ENCODE measurements at regions not wholly inside any gene's neighbourhood (a gene's known extent, or its start where the extent isn't known, plus 50 kb on each side); places are given as distances from the start of the nearest gene placed in this dataset.

DNA sequence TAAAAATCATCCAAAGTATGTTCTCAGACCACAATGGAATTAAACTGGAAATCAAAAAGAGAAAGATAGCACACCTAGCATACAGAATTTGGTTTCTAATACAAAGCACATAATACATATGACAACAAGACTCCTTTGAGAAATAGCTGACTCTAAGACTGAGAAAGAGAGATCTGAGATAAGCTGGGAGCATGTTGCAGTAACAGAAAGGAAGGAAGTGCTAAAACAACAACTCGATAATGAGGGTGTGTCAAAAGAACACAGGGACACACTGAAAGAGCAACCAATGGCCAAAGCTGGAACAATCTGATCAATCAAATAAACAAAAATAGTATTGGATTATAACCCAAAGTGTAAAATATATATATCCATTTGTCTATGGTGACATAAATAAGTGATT, 586.6 kb downstream of the C4orf33 start:
- TF ChIP-seq POLR2AphosphoS5 (IDR thresholded peaks at IDR 0.05; ENCODE audit: borderline replicate concordance, low read depth, low read length) (no peak), EZH2 (IDR thresholded peaks at IDR 0.05) (no peak), FOXP2 (optimal IDR thresholded peaks at IDR 0.05; ENCODE audit: control extremely low read depth, extremely low read length, insufficient read depth) (no peak)

Measured in SK-N-MC (cell line).